GDM1 (cell line): ENCODE measurements at regions not wholly inside any gene's neighbourhood (a gene's known extent, or its start where the extent isn't known, plus 50 kb on each side); places are given as distances from the start of the nearest gene placed in this dataset.
A peak's percentile ranks its signal among the peaks of the same experiment; 100 is the strongest.
"Not testable (repeated sequence)": the region's sequence is repeated elsewhere in the genome, so short reads cannot be mapped to it uniquely, and the experiment has no call there.

Source experiments
- DNase-seq: peaks from one replicate; lab custom pipeline; 2025; lab: John Stamatoyannopoulos, UW

GRCh38 chr6:51257938-51258337 lies 439.3 kb downstream of the TFAP2B start:
- DNase-seq = no peak

- no peak for DNase-seq
These were observed 441.3 kb downstream of the TFAP2B start for GRCh38 chr6:51260003-51260402.

GRCh38 chr6:51261691-51262090 lies 443.0 kb downstream of the TFAP2B start:
- DNase-seq = no peak

- no peak for DNase-seq
These were observed 446.8 kb downstream of the TFAP2B start for GRCh38 chr6:51265426-51265825.

- no peak for DNase-seq
These were observed 447.9 kb downstream of the TFAP2B start for GRCh38 chr6:51266604-51267003.

- DNase-seq = no peak
These were observed 450.0 kb downstream of the TFAP2B start for GRCh38 chr6:51268666-51269065.

GRCh38 chr6:51269876-51270275 lies 451.2 kb downstream of the TFAP2B start:
- DNase-seq = no peak

GRCh38 chr6:51271615-51272014 lies 452.9 kb downstream of the TFAP2B start:
- DNase-seq = no peak

GRCh38 chr6:51273228-51273961 lies 454.7 kb downstream of the TFAP2B start:
- DNase-seq = peak; percentile 44

GRCh38 chr6:51277474-51277873 lies 458.8 kb downstream of the TFAP2B start:
- DNase-seq = no peak

GRCh38 chr6:51282026-51282425 lies 463.4 kb downstream of the TFAP2B start:
- DNase-seq = no peak

GRCh38 chr6:51283723-51284355 lies 465.2 kb downstream of the TFAP2B start:
- DNase-seq = no peak

- DNase-seq = no peak
These were observed 467.2 kb downstream of the TFAP2B start for GRCh38 chr6:51285876-51286275.

- no peak for DNase-seq
These were observed 470.4 kb downstream of the TFAP2B start for GRCh38 chr6:51289041-51289440.

- DNase-seq = no peak
These were observed 474.0 kb downstream of the TFAP2B start for GRCh38 chr6:51292659-51293058.

- DNase-seq = no peak
These were observed 481.1 kb downstream of the TFAP2B start for GRCh38 chr6:51299621-51300380.

- DNase-seq = no peak
These were observed 481.8 kb downstream of the TFAP2B start for GRCh38 chr6:51300510-51300909.

- DNase-seq = no peak
These were observed 483.3 kb downstream of the TFAP2B start for GRCh38 chr6:51301962-51302361.

- DNase-seq = no peak
These were observed 483.8 kb downstream of the TFAP2B start for GRCh38 chr6:51302431-51302830.

- peak; percentile 4 for DNase-seq
These were observed 484.7 kb downstream of the TFAP2B start for GRCh38 chr6:51303338-51303737.

GRCh38 chr6:51314965-51315364 lies 496.3 kb downstream of the TFAP2B start:
- DNase-seq = no peak

GRCh38 chr6:51318674-51319073 lies 500.0 kb downstream of the TFAP2B start:
- DNase-seq = no peak

- DNase-seq = not testable (repeated sequence)
These were observed 502.8 kb downstream of the TFAP2B start for GRCh38 chr6:51321477-51321876.
